ENCODE measurements at regions not wholly inside any gene's neighbourhood (a gene's known extent, or its start where the extent isn't known, plus 50 kb on each side); places are given as distances from the start of the nearest gene placed in this dataset.

GRCh38 chr14:51400139-51400538 lies 160.1 kb downstream of the TMX1 start:
- TF ChIP-seq CTCF (IDR thresholded peaks at IDR 0.05; ENCODE audit: poor library complexity, severe bottlenecking) (no peak), REST (IDR thresholded peaks at IDR 0.05; ENCODE audit: borderline replicate concordance) (no peak), EZH2 (IDR thresholded peaks at IDR 0.05; ENCODE audit: borderline replicate concordance, insufficient read depth, low read length, poor library complexity, severe bottlenecking) (no peak), MXI1 (conservative IDR thresholded peaks at IDR 0.05; ENCODE audit: poor library complexity, severe bottlenecking) (no peak), TAF1 (IDR thresholded peaks at IDR 0.05; ENCODE audit: low read depth) (no peak), RAD21 (conservative IDR thresholded peaks at IDR 0.05) (no peak), POLR2AphosphoS5 (IDR thresholded peaks at IDR 0.05) (no peak), EP300 (conservative IDR thresholded peaks at IDR 0.05; ENCODE audit: poor library complexity, severe bottlenecking) (no peak)
